Dedifferentiated amniotic fluid mesenchymal stem cell (primary cell): ENCODE measurements at regions not wholly inside any gene's neighbourhood (a gene's known extent, or its start where the extent isn't known, plus 50 kb on each side); places are given as distances from the start of the nearest gene placed in this dataset.

Source experiments
- DNase-seq: peaks from one replicate; pipeline ENCODE4 v3.0.0-alpha.2; 2016; ENCODE audit errors: extremely low spot score

- no peak for DNase-seq
Observed at GRCh38 chr2:11101430-11101829, 53.8 kb upstream of the SLC66A3 start.

GRCh38 chr2:11102466-11102865, 52.8 kb upstream of the SLC66A3 start:
- no peak for DNase-seq

DNA sequence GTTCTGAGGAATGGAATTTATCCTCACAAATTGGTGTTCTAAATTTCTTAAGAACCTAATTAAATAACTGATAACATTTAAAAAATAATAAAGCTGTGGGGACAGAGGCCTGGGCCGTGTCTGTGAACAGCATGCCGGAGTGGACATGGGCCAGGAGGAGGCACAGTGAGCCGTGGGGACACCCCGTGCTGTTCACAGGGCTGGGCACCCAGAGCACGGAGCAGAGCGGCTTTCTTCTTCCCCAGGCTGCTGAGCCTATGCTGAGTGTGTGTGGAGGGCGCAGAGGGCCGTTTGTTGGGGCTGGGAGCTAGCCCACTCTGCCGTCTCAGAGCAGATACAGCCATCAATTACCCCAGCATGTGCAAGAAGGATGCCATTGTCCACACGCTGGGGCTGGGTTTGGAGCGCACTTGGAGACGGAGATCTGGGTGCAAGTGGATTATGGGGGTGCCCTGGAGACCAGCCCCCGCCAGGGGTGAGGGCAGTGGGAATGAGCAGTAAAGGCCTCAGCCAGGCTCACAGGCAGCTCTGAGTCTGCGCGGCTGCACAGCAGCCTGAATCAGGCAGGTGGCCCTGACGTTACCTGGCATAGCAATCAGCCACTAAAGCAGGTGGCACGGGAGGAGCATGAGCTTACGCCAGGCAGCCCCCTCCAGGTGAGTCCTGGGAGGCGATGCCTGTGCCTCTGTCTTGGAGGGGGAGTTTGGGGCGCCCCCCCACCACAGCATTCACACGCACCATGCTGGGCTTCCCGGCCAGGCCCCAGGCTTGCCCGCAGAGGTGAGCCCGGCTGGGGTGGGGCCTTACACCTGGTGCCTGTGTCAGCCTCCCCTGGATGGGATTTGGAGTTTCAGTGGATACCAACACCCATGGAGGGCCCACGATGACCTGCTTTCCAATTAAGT, 52.1 kb upstream of the SLC66A3 start:
- DNase-seq: no peak

- DNase-seq: no peak
Observed at GRCh38 chr2:11103984-11104793, 51.1 kb upstream of the SLC66A3 start.

DNA sequence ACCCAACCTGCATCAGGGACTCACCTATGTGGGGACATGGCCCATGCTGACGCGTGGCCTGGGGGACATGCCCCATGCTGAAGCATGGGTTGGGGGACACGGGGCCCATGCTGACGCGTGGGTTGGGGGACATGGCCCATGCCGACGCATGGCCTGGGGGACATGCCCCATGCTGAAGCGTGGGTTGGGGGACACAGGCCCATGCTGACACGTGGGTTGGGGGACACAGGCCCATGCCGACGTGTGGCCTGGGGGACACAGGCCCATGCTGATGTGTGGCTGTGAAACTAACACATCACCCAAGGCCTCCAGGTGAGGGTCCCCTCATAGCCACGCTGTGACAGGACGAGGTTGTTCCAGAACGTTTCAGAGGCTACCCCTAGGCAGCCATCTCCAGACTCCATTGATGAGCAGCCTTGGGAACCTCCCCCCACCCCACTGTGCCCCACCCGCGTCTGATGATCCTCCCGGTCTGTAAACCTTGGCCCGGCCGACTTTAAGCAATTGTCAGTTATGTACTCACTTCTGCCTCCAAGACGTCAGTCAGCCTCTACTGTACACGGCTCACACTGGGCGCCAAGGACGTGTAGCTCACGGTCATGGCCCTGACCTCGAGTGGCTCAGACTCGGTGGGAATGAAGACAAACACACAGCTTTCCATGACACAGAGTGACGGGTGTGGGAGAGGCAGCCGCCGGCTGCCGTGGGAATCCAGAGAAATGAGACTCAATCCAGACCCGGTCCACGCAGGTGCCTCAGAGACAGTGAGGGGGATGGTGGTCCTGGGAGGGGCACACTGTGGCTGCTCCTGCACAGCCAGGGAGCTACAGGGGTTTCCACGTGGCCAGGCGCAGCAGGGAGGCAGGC, 50.2 kb upstream of the SLC66A3 start:
- no peak for DNase-seq
